WI38 (cell line): ENCODE measurements at regions not wholly inside any gene's neighbourhood (a gene's known extent, or its start where the extent isn't known, plus 50 kb on each side); places are given as distances from the start of the nearest gene placed in this dataset.

Experiments
- H3K4me3 ChIP-seq: 2 replicates; pipeline ENCODE4 v1.5.1; 2011; ENCODE audit warnings: low read depth, mild to moderate bottlenecking, control low read depth, low read length
- CTCF ChIP-seq: IDR thresholded peaks from 2 replicates; pipeline ENCODE4 v1.5.1; 2012; ENCODE audit warnings: low read depth, mild to moderate bottlenecking, control low read depth, low read length

GRCh38 chr20:42020316-42020715, 402.1 kb upstream of the CHD6 start:
- TF ChIP-seq CTCF, result no peak
- no peak overlapping the region for H3K4me3 ChIP-seq

- H3K4me3 ChIP-seq, result no peak overlapping the region
- no peak for TF ChIP-seq CTCF
Measured at GRCh38 chr20:42018979-42019378, 400.8 kb upstream of the CHD6 start.

DNA sequence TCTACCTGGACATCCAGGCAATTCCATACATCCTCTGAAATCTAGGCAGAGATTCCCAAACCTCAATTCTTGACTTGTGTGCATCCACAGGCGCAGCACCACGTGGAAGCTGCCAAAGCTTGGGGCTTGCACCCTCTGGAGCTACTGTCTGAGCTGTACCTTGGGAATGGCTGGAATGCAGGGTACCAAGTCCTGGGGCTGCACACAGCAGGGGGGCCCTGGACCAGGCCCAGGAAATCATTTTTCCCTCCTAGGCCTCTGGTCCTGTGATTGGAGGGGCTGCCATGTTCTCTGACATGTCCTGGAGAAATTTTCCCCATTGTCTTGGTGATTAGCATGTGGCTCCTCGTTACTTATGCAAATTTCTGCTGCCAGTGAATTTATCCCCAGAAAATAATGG, 391.9 kb upstream of the CHD6 start:
- no peak overlapping the region for H3K4me3 ChIP-seq
- TF ChIP-seq CTCF, result no peak

- TF ChIP-seq CTCF, result no peak
Measured at GRCh38 chr20:42007251-42007650, 389.1 kb upstream of the CHD6 start.

DNA sequence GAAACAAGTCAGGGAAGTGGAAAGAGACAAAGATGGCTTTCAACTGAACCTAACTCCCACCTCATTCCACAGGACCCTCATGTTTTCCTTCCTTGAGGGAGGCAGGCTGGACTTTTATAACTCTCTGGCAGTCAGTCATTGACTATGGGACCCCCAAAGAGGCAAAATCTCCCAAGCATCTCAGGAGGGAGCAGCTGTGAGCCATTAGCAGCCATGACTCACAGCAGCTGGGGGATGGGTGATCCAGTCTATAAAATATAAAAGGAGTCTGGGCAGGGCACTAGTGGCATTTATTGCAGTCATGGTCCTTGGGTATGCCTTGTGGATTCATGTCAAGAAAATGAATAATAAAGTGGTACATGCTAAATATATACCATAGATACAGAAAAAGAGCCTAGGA, 387.0 kb upstream of the CHD6 start:
- TF ChIP-seq CTCF, result no peak
- no peak overlapping the region for H3K4me3 ChIP-seq

More at GRCh38 chr20:42007251-42007650, 389.1 kb upstream of the CHD6 start:
- no peak overlapping the region for H3K4me3 ChIP-seq

GRCh38 chr20:42003380-42003779, 385.2 kb upstream of the CHD6 start:
- TF ChIP-seq CTCF, result no peak
- H3K4me3 ChIP-seq, result no peak overlapping the region

GRCh38 chr20:41998539-41999341, 380.6 kb upstream of the CHD6 start:
- H3K4me3 ChIP-seq, result no peak overlapping the region
- TF ChIP-seq CTCF, result no peak
